GM21447 (cell line): ENCODE measurements at regions not wholly inside any gene's neighbourhood (a gene's known extent, or its start where the extent isn't known, plus 50 kb on each side); places are given as distances from the start of the nearest gene placed in this dataset.

Source experiments
- ATAC-seq: cut with Tn5 transposase; IDR thresholded peaks from one replicate; pipeline ENCODE4 v1.9.1; 2021; ENCODE audit not compliant: unreplicated experiment

- ATAC-seq = no peak
Observed at GRCh38 chr1:87763483-87763882, 434.8 kb downstream of the LMO4 start.

- ATAC-seq = no peak
Observed at GRCh38 chr1:87765057-87765680, 436.5 kb downstream of the LMO4 start.

- ATAC-seq = no peak
Observed at GRCh38 chr1:87765681-87766070, 437.0 kb downstream of the LMO4 start.

GRCh38 chr1:87766737-87767136, 438.1 kb downstream of the LMO4 start:
- no peak for ATAC-seq

GRCh38 chr1:87778896-87779295, 450.2 kb downstream of the LMO4 start:
- ATAC-seq = no peak

DNA sequence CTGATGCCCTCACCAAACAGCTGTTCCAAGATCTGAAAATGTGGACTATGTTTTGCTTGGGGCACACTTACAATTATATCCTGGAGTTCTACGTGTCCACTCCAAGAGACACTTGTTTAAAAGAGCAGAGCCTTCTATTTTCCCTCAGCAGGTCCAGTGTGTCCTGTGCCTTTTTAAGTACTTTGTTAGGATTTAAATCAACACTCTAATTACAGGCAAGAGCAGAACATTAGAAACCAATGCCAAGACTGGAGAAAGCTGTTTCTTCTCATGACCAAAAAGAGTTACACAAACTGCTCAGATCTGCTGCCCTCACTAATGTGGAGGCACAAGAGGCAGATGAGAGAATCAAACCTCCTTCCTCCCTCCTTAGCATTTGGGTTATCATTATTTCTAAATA, 452.9 kb downstream of the LMO4 start:
- no peak for ATAC-seq

DNA sequence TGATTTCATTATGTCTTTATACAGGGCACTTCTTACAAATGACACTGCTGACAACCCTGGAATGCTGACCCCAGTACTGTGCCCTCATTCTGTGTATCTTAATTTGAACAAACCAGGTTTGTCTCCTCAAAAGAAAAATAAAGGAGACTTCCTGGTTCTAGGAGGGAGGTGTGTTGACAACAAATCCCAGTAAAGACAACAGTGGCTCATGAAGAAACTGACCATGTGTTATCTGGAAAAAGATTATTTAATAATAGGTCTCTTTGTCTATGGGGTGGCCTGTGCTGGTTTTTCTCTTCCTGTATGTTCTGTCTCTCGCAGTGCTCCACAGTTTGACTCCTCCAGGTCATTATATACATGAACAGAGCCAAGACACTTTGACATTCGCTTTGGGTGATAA, 454.6 kb downstream of the LMO4 start:
- no peak for ATAC-seq

DNA sequence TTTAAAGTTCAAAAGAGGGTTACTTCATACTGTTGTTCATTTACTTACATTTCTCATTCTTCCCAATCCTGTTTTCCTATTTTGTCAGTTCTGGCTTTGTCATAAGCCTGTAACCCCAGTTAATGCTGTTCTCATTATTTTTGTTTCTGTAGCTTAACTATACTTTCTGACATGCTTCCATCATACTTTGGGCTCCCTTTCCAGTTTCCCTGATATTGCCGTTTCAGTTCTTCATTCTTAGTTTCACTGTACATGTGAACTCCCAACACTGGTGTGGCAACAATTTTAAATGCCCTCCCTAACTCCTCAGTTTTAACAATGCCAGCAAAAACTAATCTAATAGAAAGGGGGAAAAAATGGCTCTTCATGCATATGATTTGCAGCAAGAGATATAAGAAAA, 456.7 kb downstream of the LMO4 start:
- ATAC-seq = no peak

DNA sequence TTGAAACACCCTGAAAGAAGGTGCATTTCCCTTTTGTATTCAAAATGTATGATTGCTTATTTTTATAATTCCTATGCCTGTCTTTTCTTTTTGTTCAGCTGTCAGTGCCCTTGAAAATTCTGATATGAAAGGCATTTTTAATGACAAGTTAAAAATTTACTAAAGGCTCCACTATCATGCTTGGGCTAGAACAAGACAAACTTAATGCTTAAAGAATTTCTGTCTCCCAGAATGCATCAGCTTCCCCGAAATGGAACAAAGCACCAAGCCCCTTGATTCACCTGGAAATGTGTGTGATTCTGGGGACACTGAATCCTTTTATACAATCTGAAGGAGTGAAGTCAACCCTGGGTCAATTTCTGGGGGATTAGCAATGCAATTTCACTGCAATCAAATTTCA, 457.5 kb downstream of the LMO4 start:
- ATAC-seq = no peak

DNA sequence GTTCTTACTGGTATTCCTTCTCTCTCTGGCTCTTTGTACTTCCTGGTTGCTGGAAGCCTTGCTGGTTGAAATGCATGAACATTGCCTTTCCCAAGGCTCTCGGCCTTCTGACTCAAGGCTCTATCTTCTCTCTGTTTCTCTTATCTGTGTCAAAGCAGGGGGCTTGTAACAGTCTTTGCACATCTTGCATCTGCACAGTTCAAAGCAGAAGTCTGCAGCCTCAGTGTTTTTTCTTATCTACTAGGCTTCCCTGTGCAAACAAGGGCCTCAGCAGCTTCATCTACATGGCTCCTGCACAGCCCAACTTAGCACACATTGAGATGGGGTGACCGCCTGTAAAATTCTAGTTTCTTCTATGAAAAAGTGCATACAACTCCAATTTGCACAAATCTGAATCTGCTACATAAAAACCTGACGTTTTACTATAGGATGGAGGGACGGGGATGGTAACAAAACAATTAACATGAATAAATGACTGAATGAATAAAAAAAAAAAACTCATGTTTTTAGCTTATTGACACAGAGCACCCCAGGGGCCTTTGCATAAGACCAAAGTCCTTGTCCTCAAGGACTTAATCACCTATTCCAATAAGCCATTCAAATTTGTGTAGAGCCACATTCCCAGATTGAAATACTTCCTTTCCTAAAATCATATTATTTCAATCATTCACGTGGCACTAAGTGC, 458.3 kb downstream of the LMO4 start:
- no peak for ATAC-seq

- no peak for ATAC-seq
Observed at GRCh38 chr1:87787551-87787950, 458.9 kb downstream of the LMO4 start.

GRCh38 chr1:87790756-87791155, 462.1 kb downstream of the LMO4 start:
- ATAC-seq = no peak

DNA sequence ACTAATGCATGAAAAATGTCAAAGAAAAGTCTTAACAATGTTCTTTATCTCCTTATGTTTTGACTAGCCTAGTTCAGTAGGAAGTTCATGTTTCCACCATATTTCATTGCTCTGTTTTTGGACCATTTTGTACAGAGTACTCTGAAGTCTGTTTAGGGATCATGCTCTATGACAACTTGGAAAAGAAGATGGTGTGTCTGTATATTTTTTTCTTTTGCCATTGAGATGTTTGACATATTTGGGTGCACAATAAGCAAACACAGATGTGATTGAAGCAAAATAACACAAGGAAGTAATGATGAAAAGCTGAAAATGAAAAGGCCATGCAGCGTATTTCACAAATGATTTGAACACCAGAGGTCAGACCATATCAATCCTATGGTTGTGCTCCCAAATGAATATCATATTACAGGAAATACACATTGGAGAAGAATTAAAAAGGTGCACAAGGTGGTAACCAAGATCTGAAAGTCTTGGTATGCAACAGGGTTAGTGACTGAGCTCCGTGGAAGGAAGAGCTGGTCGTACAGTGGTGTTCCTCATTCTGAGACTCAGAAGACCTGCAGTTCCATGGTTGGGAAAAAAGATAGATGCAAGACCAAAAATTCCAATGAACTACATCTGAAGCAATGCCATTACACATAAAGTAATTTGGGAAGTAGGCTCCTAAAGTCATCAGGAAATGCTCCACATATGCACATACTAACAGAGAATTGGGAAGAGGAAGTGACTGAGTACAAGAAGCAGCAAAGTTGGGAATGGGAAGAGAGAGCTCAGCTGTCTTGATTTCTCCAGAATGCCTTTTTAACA, 463.5 kb downstream of the LMO4 start:
- no peak for ATAC-seq

DNA sequence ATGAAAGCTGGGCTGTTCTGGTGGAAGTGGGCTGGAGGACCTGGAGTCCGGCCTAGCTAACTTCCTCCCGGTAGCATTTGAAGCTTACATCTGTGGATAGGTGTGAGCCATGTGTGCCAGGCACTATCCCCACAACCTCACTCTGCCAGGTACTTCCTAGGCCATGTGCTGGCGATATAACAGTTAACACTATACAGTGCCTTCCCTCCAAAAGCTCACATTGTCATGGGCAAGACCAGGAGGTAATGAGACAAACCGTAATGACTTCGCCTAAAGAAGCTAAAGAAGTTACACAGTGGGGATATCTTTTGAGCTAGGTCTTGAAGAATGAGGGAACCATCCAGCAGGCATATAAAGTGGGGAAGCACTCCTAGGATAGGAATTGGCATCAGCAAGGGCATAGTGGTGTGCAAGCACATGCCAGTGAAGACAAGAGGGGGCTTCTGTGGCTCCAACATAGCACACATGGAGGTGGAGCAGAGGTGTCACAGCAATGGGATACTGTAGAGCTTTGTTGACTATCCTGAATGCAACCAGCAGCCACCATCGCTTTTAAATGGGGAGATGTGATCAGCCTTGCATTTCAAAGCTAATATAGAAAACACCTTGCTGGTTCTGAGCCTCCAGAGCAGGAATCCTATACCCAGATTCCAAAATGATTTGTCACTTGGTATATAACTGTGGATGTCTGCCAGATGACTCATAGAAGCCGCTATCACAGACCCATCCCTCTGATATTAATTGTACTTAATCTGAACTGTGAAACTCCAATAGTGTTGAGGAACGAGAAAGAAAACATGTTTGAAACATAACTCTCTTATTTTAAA, 466.3 kb downstream of the LMO4 start:
- no peak for ATAC-seq

- ATAC-seq = no peak
Observed at GRCh38 chr1:87795615-87796337, 467.1 kb downstream of the LMO4 start.

GRCh38 chr1:87796471-87796901, 467.8 kb downstream of the LMO4 start:
- ATAC-seq = no peak

- ATAC-seq = no peak
Observed at GRCh38 chr1:87799451-87799850, 470.8 kb downstream of the LMO4 start.

DNA sequence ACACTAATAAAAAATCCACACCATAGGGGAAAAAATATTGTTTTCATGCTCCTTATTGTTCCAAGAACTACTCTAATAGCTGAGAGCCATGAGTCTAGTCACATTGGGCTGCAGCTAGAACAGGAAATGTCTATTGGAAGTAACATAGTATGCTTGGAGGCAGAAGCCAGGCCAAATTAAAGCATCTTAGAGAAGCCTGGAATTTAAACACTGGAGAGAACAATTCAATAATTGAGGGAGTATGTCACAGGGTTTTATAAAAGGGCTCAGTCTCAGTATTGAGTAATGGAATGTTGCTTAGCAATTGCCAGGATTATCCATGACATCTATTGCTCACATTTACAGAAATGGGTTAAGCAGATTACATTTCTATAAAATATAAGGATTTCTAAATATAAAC, 471.3 kb downstream of the LMO4 start:
- no peak for ATAC-seq

GRCh38 chr1:87803375-87803774, 474.7 kb downstream of the LMO4 start:
- no peak for ATAC-seq

GRCh38 chr1:87804128-87804527, 475.4 kb downstream of the LMO4 start:
- no peak for ATAC-seq
